ENCODE measurements at regions not wholly inside any gene's neighbourhood (a gene's known extent, or its start where the extent isn't known, plus 50 kb on each side); places are given as distances from the start of the nearest gene placed in this dataset.
"Not testable (repeated sequence)": the region's sequence is repeated elsewhere in the genome, so short reads cannot be mapped to it uniquely, and the experiment has no call there.

DNA sequence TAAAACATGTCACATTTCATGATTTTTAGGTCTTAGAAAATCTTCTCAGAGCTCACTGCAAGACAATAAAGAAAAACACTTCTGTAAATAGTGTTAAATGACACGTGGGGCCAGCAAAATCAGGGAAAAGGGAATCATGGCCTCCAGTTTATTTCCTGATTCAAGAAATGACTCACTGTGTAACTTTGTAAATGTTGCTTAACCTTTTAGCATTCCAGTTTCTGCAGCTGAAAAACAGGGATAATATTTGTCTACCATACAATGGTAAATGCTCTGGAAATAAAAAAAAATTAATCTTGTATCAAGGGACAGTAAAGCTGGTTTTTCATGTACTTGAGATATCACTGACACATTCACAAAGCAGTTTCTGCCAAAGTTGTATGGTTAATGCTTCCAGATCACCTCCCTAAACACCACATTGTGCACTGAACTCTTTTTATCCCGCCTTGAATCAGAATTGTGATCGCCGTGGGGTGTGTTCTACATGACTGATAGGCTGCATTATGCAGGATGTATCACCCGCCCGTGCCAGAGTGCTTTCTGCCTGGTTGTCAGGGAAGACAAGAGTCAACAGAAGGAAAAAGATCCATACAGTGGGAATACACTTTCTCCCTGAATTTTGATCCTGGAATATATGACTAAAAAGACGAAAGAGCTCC is 238.8 kb downstream of the IKZF2 start:
- peak; percentile 95 for ATAC-seq

DNA sequence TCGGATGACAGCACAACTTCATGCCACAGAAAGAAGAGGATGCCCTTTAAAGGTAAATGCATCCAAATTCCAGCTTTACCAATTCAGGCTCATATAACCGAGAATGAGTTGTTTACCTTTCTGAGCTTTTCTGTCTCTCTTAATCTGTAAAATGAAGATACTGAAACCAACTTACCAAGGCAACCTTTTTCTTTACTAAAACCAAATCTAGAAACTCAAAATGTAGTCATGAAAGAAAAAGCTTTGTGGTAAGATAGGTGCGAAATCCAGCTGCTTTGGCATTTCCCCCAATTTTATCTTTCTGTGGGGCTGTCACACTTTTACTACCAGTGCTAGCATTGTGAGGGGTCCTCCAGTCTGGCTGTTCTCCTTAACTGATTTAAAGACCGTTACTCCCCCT is 240.4 kb downstream of the IKZF2 start:
- ATAC-seq, result no peak

DNA sequence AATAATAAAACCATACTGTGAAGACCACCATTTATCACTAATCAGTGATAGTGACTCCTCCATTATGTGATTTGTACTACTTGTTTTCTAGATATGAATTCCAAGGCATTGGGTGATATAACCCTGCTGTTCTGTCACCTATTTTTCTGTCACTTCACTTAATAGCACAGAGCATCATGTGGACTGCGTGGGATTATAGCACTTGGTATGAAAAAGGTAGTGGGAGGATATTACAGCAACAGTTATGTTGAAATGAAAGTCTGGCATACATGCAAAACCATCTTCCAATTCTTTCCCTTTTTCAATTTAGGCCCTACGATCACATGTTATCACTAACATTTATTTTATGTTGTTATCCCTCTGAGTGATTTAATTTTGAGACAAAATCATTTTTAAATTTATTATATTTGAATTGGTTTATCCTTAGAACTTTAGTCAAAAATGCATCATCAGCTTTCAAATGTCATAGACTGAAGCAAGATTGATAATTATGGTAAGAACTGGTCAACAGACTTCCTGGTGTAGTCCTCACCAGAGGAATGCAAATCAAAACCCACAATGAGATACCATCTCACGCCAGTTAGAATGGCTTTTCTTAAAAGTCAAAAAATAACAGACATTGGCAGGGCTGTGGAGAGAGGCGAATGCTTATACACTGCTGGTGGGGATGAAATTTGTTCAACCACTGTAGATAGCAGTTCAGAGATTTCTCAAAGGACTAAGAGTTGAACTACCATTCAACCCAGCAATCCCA is 242.6 kb downstream of the IKZF2 start:
- no peak for ATAC-seq

DNA sequence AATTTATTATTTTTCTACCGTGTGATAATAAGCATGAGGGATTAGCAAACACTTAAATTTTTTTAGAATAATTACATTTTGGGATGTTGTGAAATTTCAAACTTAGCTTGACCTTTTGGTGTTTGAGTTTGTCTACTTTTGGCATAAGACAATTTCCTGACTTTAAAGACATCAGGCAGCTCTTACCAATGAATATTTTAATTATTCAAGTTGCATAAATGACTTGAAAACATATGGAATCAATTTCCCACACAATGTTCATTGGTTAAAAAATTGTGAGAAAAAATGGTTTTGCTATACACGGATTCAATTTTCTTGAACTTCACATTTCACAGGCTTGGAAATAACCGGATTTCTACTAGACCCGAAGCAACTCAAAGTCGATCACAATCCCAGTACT is 243.4 kb downstream of the IKZF2 start:
- no peak for ATAC-seq

GRCh38 chr2:212906620-212907019 is 244.8 kb downstream of the IKZF2 start:
- peak; percentile 10 for ATAC-seq

DNA sequence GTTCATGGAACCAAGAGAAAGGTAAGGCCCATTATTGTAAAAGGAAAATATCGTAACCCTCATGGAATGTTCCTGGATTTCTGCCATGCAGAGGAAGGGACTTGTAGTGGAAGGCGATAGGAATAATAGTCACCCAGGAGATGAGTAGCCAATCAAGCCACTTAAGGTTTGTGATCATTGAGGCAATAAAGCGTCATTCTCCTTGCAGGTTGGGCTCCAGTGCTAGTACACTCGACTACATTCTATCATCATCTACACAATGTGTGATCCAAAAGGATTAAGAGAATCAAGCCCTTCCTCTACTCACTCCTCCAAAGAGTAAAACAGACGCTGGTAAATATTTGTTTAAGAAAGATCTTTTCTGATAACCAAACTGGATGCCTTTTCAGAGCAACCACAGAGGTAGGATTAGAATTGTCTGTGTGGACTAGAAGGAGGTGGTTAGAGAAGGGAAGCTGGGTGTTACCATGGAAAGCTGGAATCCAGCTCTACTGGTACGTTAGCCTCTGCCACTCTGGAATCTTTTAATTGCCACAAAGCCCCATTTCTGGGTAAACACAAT is 245.7 kb downstream of the IKZF2 start:
- ATAC-seq, result peak; percentile 90

GRCh38 chr2:212904646-212905045 is 246.8 kb downstream of the IKZF2 start:
- ATAC-seq, result no peak

DNA sequence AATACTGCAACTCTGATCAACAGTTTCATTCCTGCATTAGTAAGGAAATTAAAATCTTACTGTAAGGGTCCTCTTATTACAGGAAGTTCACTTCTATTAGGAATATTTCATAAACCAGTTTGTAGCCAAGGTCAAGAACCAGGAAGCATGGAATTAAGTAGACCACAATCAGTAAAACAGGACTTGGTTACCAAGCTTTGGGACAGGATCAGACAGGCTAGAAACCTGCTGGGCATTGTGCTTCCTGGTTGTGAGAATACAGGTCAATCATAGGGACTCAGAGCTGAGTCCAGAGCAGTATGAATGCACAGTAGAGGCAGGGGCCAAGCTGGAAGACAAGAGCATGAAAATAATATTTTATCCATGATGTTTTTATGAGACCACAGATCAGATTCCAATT is 248.0 kb downstream of the IKZF2 start:
- peak; percentile 59 for ATAC-seq

GRCh38 chr2:212902421-212902820 is 249.0 kb downstream of the IKZF2 start:
- ATAC-seq, result no peak

DNA sequence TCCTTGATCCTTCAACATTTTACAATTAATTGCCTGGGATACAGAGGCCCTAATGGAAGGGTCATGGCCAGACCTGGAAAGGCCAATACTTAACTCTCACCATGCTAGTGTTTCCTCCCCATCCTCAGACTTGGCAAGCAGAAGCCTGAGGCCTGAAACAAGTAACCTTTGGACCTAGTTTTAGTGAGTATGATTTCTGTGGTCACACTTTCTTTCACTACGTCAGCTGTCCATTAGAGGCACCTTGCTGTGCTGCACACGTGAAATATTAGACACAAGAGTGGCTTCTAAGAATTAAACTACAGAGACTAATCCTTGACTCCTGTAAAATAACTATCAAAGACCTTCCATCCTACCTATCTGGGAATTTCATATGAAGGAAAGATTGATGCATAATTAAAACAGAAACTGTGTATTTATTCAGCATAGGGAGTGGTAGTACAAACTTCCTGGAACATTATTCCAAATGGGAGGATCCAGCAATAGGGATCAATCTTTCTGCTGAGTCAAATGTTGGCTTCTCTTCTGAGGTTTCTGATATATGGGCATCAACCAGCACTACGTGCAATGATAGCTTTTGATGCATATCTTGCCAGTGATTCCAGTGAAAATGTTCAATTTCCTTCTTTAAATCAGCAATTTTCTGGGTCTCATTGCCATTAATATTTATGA is 249.7 kb downstream of the IKZF2 start:
- peak; percentile 28 for ATAC-seq

DNA sequence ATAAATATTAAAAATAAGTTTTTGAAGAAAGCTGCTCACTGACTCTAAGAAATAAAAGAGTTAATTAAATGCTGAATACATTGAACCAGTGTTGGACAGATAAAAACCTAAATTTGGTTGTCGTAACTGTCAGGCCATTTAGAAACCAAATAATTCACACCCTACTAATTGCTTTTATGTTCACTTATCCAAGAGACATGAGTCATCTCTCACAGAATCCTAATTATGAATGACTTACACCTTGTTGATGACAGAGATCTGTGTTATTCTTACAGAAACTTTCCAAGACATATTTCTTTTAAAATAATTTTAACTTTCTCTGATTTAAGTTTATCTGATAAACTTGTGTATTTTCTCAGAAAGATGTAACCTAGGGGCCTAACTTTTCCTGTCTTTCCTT is 250.7 kb downstream of the IKZF2 start:
- ATAC-seq, result peak; percentile 60

GRCh38 chr2:212898011-212898410 is 253.4 kb downstream of the IKZF2 start:
- ATAC-seq, result no peak

- no peak for ATAC-seq
These were observed 254.1 kb downstream of the IKZF2 start for GRCh38 chr2:212897296-212897695.

DNA sequence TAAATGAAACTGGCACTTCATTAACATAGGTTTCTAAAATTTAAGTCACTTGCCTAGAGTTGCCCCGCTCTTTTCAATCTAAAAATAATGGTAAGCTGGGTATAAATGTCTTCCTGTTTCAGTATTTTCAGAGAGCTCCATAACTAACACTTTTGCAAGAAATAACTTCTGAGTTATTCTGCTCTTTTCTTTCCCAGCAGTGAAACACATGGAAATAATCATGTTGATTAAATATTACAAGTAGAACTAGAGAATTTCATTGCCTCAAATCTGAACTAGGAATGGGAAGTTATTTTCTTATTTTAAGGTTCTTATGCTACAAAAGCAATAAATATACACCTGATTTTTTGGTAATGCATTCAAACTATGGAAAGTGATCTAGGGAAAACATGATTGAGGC is 257.4 kb downstream of the IKZF2 start:
- ATAC-seq, result no peak

GRCh38 chr2:212893216-212893615 is 258.2 kb downstream of the IKZF2 start:
- no peak for ATAC-seq

DNA sequence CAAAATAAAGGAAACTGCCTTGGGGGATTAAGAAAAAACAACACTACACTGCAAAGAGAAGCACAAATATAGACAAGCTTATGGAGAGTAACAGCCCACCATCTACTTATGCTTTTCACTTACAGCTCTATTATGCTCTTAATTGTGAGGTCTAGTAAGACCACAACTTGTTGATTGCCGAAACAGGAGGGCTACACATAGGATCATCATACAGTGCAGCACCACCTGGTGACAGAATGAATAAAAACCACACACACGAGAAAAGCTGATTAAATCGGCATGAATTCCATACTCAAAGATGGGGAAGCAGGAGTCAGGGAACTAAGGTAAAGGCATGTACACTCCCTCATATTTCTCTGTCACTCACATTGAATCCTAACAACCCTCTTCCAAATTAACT is 259.2 kb downstream of the IKZF2 start:
- ATAC-seq, result no peak

- ATAC-seq, result no peak
These were observed 259.8 kb downstream of the IKZF2 start for GRCh38 chr2:212891580-212891979.

GRCh38 chr2:212882626-212883025 is 268.8 kb downstream of the IKZF2 start:
- no peak for ATAC-seq

DNA sequence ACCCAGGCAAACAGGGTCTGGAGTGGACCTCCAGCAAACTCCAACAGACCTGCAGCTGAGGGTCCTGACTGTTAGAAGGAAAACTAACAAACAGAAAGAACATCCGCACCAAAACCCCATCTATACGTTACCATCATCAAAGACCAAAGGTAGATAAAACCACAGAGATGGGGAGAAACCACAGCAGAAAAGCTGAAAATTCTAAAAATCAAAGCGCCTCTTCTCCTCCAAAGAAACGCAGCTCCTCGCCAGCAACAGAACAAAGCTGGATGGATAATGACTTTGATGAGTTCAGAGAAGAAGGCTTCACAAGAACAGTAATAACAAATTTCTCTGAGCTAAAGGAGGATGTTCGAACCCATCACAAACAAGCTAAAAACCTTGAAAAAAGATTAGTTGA is 274.9 kb downstream of the IKZF2 start:
- ATAC-seq, result not testable (repeated sequence)

- not testable (repeated sequence) for ATAC-seq
These were observed 275.5 kb downstream of the IKZF2 start for GRCh38 chr2:212875950-212876349.

- ATAC-seq, result no peak
These were observed 278.2 kb downstream of the IKZF2 start for GRCh38 chr2:212873256-212873655.

GRCh38 chr2:212871597-212871996 is 279.8 kb downstream of the IKZF2 start:
- ATAC-seq, result no peak

DNA sequence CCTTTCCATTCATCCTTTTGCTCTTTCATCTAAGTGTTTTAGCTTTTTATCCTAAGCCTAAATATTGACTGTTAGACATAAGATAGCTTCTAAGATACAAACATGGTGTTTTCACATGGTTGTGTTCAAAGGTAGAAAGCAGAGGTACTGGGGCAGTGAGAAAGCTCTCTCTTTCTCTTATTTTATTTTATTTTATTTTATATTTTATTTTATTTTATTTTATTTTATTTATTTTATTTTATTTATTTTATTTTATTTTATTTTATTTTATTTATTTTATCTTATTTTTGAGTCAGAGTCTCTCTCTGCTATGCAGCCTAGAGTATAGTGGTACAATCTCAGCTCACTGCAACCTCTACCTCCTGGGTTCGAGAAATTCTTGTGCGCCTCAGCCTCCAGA is 287.2 kb downstream of the IKZF2 start:
- ATAC-seq, result no peak

GRCh38 chr2:212863185-212863588 is 288.2 kb downstream of the IKZF2 start:
- ATAC-seq, result peak; percentile 81

Measured in esophagus mucosa (tissue), 1 donor.